ENCODE measurements at regions not wholly inside any gene's neighbourhood (a gene's known extent, or its start where the extent isn't known, plus 50 kb on each side); places are given as distances from the start of the nearest gene placed in this dataset.

DNA sequence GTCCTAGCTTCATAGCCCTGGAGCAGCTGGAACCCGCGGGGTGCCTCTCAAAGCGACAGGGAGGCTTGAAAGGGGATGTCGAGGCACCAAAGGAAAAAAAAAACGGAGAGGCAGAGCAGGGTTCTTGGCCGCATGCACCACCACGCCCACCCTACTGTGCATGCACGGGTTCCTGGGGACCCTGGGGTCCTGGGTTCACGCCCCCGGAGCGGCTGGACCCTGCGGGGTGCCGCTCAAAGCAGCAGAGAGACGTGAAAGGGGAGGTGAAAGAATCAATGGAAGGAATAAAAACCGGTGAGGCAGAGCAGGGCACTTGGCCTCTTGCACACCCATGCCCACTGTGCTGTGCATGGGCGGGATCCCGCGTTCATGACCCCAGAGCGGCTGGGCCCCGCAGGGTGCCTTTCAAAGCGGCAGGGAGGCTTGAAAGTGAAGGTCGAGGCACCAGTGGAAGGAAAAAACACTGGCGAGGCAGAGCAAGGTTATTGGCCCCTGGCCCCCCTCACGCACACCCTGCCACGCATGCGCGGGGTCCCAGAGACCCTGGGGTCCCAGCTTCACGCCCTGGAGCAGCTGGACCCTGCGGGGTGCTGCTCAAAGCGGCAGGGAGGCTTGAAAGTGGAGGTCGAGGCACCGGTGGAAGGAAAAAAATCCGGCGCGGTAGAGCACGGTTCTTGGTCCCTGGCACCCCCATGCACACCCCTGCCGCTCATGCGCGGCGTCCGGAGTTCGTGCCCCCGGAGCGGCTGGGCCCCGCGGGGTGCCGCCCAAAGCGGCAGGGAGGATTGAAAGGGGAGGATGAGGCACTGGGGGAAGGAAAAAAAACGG lies 318.5 kb downstream of the ALG10 start:
- TF ChIP-seq, protein P1, sequence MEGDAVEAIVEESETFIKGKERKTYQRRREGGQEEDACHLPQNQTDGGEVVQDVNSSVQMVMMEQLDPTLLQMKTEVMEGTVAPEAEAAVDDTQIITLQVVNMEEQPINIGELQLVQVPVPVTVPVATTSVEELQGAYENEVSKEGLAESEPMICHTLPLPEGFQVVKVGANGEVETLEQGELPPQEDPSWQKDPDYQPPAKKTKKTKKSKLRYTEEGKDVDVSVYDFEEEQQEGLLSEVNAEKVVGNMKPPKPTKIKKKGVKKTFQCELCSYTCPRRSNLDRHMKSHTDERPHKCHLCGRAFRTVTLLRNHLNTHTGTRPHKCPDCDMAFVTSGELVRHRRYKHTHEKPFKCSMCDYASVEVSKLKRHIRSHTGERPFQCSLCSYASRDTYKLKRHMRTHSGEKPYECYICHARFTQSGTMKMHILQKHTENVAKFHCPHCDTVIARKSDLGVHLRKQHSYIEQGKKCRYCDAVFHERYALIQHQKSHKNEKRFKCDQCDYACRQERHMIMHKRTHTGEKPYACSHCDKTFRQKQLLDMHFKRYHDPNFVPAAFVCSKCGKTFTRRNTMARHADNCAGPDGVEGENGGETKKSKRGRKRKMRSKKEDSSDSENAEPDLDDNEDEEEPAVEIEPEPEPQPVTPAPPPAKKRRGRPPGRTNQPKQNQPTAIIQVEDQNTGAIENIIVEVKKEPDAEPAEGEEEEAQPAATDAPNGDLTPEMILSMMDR (IDR thresholded peaks at IDR 0.05; ENCODE audit: low read depth, low read length), result no peak

DNA sequence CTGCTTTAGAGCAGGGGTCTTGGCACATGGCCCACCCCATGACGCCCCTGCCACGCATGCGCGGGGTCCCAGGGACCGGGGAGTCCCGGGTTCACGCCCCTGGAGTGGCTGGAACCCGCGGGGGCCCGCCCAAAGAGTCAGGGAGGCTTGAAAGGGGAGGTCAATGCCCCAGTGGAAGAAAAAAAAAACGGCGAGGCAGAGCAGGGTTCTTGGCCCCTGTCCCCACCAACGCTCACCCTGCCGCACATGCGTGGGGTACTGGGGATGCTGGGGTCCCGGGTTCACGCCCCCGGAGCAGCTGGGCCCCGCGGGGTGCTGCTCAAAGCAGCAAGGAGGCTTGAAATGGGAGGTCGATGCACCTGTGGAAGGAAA lies 319.1 kb downstream of the ALG10 start:
- TF ChIP-seq, protein P1 (IDR thresholded peaks at IDR 0.05; ENCODE audit: low read depth, low read length), result no peak

More for the DNA sequence above, 318.5 kb downstream of the ALG10 start:
- DNase-seq (ENCODE audit: extremely low read depth, low read depth), result no peak

DNA sequence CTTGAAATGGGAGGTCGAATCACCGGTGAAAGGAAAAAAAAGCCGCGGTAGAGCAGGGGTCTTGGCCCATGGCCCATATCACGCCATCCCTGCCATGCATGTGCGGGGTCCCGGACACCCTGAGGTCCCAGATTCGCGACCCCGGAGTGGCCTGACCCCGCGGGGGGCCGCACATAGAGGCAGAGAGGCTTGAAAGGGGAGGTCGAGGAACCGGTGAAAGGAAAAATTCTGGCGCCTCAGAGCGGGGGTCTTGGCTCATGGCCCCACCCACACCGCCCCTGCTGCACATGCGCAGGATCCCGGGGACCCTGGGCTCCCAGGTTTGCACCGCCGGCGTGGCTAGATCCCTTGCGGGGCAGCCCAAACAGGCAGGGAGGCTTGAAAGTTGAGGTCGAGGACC lies 319.8 kb downstream of the ALG10 start:
- TF ChIP-seq, protein P1 (IDR thresholded peaks at IDR 0.05; ENCODE audit: low read depth, low read length), result no peak
- DNase-seq (ENCODE audit: extremely low read depth, low read depth), result no peak

More for the DNA sequence above, 319.1 kb downstream of the ALG10 start:
- no peak for DNase-seq (ENCODE audit: extremely low read depth, low read depth)

DNA sequence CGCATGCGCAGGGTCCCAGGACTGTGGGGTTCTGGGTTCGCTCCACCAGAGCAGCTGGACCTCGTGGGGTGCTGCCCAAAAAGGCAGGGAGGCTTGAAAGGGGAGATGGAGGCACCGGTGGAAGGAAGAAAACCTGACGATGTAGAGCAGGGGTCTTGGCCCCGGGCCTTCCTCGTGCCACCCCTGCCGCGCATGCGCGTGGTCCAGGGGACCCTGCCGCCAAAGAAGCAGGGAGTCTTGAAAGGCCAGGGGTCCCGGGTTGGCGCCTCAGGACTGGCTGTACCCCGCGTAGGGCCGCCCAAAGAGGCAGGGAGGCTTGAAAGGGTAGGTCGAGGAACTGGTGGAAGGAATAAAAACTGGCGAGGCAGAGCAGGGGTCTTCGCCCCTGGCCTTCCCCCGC lies 321.0 kb downstream of the ALG10 start:
- TF ChIP-seq, protein P1 (IDR thresholded peaks at IDR 0.05; ENCODE audit: low read depth, low read length), result no peak
- DNase-seq (ENCODE audit: extremely low read depth, low read depth), result no peak

DNA sequence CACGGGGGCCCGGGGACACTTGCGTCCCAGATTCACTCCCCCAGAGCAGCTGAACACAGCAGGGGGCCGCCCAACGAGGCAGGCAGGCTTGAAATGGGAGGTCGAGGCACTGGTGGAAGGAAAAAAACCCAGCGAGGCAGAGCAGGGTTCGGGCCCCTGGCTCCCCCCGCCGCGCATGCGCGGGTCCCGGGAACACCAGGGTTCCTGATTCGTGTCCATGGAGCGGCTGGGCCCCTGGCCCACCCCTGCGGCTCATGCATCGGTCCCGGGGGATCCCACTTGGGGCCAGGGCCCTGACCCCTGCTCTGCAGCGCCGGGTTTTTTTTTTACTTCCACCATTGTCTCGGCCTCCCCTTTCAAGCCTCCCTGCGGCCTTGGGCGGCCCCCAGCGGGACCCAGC lies 321.5 kb downstream of the ALG10 start:
- TF ChIP-seq, protein P1 (IDR thresholded peaks at IDR 0.05; ENCODE audit: low read depth, low read length), result no peak
- DNase-seq (ENCODE audit: extremely low read depth, low read depth), result no peak

DNA sequence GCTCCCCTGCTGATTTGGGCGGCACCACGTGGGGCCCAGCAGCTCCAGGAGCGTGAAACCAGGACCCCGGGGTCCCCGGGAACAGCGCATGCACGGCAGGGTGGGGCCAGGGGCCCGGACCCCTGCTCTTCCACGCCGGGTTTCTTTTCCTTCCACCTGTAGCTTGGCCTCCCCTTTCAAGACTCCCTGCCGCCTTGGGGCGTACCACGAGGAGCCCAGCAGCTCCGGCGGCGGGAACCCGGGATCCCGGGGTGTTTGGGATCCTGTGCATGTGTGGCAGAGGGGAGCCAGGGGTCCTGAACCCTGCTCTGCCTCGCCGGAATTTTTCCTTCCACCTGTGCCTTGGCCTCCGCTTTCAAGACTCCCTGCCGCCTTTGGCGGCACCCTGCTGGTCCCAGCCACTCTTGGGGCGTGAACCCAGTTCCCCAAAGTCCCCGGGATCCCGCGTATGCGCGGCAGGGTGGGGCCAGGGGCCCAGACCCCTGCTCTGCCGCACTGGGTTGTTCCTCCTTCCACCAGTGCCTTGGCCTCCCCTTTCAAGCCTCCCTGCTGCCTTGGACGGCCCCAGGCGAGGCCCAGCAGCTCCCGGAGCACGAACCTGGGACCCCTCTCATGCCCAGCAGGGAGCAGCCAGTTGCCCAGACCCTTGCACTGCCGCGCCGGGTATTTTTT lies 322.7 kb downstream of the ALG10 start:
- no peak for DNase-seq (ENCODE audit: extremely low read depth, low read depth)
- TF ChIP-seq, protein P1 (IDR thresholded peaks at IDR 0.05; ENCODE audit: low read depth, low read length), result no peak

DNA sequence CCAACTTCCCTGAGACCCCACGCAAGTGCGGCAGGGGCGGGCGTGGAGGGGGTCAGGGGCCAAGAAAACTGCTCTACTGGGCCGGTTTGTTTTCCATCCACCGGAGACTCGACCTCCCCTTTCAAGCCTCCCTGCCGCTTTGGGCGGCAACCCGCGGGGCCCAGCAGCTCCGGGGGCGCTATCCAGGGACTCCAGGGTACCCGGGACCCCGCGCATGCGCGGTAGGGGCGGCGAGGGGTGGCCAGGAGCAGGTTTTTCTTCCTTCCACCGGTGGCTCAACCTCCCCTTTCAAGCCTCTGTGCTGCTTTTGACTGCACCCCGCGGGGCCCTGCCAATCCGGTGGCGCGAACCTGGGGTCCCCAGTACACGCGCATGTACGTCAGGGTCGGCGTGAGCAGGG lies 323.5 kb downstream of the ALG10 start:
- DNase-seq (ENCODE audit: extremely low read depth, low read depth), result no peak
- TF ChIP-seq, protein P1 (IDR thresholded peaks at IDR 0.05; ENCODE audit: low read depth, low read length), result no peak
